ENCODE measurements at regions not wholly inside any gene's neighbourhood (a gene's known extent, or its start where the extent isn't known, plus 50 kb on each side); places are given as distances from the start of the nearest gene placed in this dataset.

DNA sequence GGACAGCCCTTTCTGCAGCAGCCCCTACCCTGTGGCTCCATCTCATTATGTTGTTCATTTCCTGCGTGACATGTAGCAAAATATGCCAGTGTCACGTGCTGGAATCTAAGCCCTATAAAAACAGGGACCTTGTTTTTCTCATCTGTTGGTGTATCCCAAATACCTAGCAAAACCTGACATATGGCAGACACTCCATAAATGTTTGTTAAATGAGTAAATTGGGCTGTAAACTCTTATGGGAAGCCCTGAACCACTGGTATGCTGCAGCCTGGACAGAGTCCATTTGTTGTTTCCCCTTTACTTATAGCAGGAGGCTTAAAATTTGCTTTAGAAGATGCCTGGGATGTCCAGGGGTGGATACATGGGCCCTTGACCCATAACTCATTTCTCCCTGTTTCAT is 363.8 kb downstream of the NPHP4 start:
- TF ChIP-seq, protein P1, sequence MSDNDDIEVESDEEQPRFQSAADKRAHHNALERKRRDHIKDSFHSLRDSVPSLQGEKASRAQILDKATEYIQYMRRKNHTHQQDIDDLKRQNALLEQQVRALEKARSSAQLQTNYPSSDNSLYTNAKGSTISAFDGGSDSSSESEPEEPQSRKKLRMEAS (IDR thresholded peaks at IDR 0.05), result no peak
- TF ChIP-seq TEAD4 (IDR thresholded peaks at IDR 0.05), result no peak

DNA sequence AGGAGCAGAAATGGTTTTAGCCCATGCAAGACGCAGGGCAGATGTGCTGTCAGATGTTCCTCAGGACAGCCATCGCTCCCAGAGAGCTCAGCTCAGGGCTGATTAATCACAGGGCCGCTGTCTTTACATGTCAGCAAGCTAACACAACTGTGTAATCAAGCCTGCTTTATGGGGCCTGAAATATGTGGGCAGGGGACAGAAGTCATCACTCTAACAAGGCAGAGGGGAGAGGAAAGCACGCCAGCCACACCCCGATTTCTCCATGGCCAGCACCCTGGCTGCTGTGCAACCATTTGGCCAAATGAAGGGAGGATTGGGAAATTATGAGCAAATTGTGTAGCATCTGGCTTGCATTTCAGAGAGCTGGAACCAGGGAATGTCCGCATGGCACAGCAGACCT is 368.8 kb downstream of the NPHP4 start:
- TF ChIP-seq, protein P2, sequence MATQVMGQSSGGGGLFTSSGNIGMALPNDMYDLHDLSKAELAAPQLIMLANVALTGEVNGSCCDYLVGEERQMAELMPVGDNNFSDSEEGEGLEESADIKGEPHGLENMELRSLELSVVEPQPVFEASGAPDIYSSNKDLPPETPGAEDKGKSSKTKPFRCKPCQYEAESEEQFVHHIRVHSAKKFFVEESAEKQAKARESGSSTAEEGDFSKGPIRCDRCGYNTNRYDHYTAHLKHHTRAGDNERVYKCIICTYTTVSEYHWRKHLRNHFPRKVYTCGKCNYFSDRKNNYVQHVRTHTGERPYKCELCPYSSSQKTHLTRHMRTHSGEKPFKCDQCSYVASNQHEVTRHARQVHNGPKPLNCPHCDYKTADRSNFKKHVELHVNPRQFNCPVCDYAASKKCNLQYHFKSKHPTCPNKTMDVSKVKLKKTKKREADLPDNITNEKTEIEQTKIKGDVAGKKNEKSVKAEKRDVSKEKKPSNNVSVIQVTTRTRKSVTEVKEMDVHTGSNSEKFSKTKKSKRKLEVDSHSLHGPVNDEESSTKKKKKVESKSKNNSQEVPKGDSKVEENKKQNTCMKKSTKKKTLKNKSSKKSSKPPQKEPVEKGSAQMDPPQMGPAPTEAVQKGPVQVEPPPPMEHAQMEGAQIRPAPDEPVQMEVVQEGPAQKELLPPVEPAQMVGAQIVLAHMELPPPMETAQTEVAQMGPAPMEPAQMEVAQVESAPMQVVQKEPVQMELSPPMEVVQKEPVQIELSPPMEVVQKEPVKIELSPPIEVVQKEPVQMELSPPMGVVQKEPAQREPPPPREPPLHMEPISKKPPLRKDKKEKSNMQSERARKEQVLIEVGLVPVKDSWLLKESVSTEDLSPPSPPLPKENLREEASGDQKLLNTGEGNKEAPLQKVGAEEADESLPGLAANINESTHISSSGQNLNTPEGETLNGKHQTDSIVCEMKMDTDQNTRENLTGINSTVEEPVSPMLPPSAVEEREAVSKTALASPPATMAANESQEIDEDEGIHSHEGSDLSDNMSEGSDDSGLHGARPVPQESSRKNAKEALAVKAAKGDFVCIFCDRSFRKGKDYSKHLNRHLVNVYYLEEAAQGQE (IDR thresholded peaks at IDR 0.05; ENCODE audit: low read depth), result no peak

DNA sequence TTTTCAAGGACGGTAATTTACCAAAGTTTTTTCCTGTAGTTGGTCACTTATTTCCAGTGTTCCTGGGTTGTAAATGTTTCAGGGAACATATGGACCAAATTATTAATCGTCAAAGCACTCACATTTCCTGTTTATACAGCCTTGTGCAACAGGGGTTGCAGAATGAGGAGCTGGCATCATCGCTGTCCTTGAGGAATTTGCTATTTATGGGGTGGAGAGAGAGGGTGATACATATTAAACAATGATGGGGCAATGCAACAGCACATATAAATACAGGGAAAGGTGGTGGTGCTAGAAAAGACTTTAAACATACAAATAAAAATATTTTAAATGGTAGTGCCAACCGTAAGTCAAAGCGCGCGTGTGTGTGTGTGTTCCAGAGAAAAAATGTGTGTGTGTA is 369.8 kb downstream of the NPHP4 start:
- no peak for TF ChIP-seq EGR1 (IDR thresholded peaks at IDR 0.05)
- no peak for TF ChIP-seq TAF1 (IDR thresholded peaks at IDR 0.05; ENCODE audit: low read depth)
- no peak for TF ChIP-seq TEAD4 (IDR thresholded peaks at IDR 0.05)
- TF ChIP-seq CREB1 (IDR thresholded peaks at IDR 0.05; ENCODE audit: low read depth), result no peak
- TF ChIP-seq, protein P3, sequence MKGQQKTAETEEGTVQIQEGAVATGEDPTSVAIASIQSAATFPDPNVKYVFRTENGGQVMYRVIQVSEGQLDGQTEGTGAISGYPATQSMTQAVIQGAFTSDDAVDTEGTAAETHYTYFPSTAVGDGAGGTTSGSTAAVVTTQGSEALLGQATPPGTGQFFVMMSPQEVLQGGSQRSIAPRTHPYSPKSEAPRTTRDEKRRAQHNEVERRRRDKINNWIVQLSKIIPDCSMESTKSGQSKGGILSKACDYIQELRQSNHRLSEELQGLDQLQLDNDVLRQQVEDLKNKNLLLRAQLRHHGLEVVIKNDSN (IDR thresholded peaks at IDR 0.05), result no peak
- no peak for TF ChIP-seq CEBPB (IDR thresholded peaks at IDR 0.05)
- TF ChIP-seq, protein P2 (IDR thresholded peaks at IDR 0.05; ENCODE audit: low read depth), result no peak
- TF ChIP-seq TCF12 (IDR thresholded peaks at IDR 0.05; ENCODE audit: low read depth), result no peak
- no peak for TF ChIP-seq FOXM1 (IDR thresholded peaks at IDR 0.05; ENCODE audit: borderline replicate concordance, low read depth)
- no peak for TF ChIP-seq NFIC (IDR thresholded peaks at IDR 0.05)
- no peak for TF ChIP-seq ZBTB7A (IDR thresholded peaks at IDR 0.05; ENCODE audit: low read depth)
- TF ChIP-seq, protein P1 (IDR thresholded peaks at IDR 0.05), result no peak
- TF ChIP-seq RAD21 (IDR thresholded peaks at IDR 0.05; ENCODE audit: low read depth), result no peak
- TF ChIP-seq EP300 (IDR thresholded peaks at IDR 0.05; ENCODE audit: borderline replicate concordance), result no peak

DNA sequence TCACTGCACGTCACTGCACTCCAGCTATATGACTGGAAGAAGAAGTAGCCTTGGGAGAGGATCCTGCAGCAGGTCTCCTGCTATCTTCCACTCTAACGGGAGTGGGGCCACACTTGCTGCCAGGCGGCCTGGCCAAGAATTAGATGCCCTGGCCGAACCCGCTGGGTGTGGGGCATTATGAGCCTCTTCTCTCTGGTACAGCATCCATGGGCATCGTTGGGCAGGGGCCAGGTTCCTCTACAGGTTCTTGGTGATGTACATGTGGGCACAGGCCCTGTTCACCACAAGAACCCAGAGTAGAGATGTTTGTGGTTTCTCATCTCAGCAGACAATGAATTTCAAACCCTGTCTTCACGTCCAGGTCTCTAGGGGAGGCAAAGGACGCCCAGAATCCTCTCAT is 370.5 kb downstream of the NPHP4 start:
- TF ChIP-seq YY1 (IDR thresholded peaks at IDR 0.05; ENCODE audit: low read depth), result no peak
- no peak for TF ChIP-seq NFIC (IDR thresholded peaks at IDR 0.05)
- no peak for TF ChIP-seq TCF12 (IDR thresholded peaks at IDR 0.05; ENCODE audit: low read depth)
- no peak for TF ChIP-seq CREB1 (IDR thresholded peaks at IDR 0.05; ENCODE audit: low read depth)
- no peak for TF ChIP-seq TAF1 (IDR thresholded peaks at IDR 0.05; ENCODE audit: low read depth)
- TF ChIP-seq, protein P2 (IDR thresholded peaks at IDR 0.05; ENCODE audit: low read depth), result no peak
- no peak for TF ChIP-seq ZBTB7A (IDR thresholded peaks at IDR 0.05; ENCODE audit: low read depth)
- TF ChIP-seq, protein P1 (IDR thresholded peaks at IDR 0.05), result no peak

DNA sequence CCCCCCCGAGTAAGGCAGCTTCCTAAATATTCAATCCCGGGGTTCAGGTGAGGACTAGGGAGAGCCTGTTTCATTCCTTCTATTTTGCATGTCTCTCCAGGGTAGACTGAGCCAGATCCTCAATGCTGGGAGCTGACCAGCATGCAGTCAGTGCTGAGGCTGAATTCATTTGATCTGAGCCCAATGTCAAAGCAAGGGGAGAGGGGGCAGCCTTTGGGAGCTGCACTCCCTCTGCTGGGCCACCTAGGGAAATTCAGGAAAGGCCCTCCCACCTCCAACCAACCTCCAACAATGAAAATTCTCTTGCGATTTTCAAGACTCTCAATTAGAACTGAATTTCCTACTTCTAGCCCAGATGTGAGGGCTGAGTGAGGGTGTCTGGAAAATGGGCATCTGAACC is 371.2 kb downstream of the NPHP4 start:
- TF ChIP-seq RAD21 (IDR thresholded peaks at IDR 0.05; ENCODE audit: low read depth), result peak; percentile 88
- TF ChIP-seq, protein P2 (IDR thresholded peaks at IDR 0.05; ENCODE audit: low read depth), result peak; percentile 77
- TF ChIP-seq YY1 (IDR thresholded peaks at IDR 0.05; ENCODE audit: low read depth), result no peak
- TF ChIP-seq, protein P1 (IDR thresholded peaks at IDR 0.05), result peak; percentile 56
- TF ChIP-seq CEBPB (IDR thresholded peaks at IDR 0.05), result 0 out of 2 replicates have a peak, but pooled peaks have one; percentile 9
- 0 out of 2 replicates have a peak, but pooled peaks have one; percentile 15 for TF ChIP-seq NFIC (IDR thresholded peaks at IDR 0.05)
- TF ChIP-seq CREB1 (IDR thresholded peaks at IDR 0.05; ENCODE audit: low read depth), result no peak

Measured in Ishikawa (cell line).